ENCODE measurements at regions not wholly inside any gene's neighbourhood (a gene's known extent, or its start where the extent isn't known, plus 50 kb on each side); places are given as distances from the start of the nearest gene placed in this dataset.

DNA sequence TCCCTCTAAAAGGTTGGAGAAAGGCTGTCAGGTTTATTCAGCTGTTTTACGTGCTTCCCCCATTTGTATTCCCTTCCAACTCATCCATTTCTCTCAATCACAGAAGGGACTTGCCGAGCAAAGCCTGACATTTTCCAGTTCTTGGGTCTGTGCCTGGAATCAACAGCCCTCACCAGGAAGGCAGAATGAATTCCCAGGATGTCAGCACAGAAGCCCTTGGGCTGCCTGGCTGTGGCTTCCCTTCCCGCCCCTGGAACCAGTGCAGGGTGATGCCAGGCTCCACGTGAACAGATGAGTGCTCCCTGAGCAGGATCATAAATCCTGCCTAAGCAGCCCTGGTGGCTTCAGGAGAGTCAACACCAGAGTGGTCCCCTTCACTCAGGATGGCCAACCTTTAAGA, 86.1 kb upstream of the CD83 start:
- no peaks in the 10 kb centered on the region for H3K36me3 Mint-ChIP-seq (ENCODE audit: low read depth)
- intact Hi-C loops (cut with DNase I, micrococcal nuclease), result no loop called here
- ChIA-PET POLR2A (interaction anchor here (0.7 kb wide), 1 partner anchor 134 kb away, joined by 5 read pairs; no protein-coding TSS in a partner anchor), CTCF (interaction anchor here (3.2 kb wide), 1 partner anchor 14 kb away, joined by 13 read pairs; no protein-coding TSS in a partner anchor)
- no peaks in the 10 kb centered on the region for H3K4me1 Mint-ChIP-seq
- H3K4me3 Mint-ChIP-seq, result no peak overlapping the region
- ATAC-seq, result no peak
- no peak for DNase-seq
- H3K9me3 Mint-ChIP-seq (ENCODE audit: low read depth), result no peaks in the 10 kb centered on the region
- no peak overlapping the region for H3K27ac Mint-ChIP-seq
- H3K27me3 Mint-ChIP-seq, result peaks cover 15% of the 10 kb centered on the region

DNA sequence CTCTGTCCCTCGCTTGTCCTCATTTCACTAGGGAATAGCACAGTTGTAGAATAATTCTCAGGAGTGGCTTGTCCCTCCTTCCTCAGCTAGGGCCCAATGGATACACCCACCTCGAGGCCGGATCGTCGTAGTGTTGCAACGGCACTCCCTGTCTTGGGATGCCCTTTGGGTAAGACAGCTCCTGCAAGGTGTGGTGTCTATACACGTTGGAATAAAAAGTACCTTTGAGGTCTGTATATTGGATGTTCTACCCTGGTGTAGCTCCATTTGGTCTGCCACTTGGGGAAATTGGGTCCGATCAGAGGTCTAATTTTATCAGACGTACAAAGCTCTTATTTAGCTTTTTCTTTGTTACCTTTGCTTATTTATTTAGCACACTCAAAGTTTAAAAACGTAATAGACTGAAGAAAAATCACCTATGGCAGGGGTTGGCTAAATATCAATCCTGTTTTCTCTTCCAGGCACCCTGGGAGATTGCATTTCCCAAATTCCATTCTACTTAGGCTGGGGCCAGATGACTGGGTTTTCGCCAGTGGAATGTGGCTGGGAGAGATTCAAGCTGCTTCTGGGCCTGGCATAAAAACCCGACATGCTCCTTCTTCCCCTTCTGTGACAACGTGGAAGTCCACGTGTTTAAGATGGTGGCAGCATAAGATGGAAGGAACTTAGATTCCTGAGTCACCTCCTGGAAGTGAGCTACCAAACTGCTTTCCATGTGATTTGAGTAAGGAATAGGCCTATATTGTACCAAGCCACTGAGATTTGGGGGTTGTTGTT, 82.3 kb upstream of the CD83 start:
- ATAC-seq (no peak), DNase-seq (no peak)
- peaks cover 3% of the 10 kb centered on the region for H3K4me1 Mint-ChIP-seq
- peaks cover 9% of the 10 kb centered on the region for H3K27me3 Mint-ChIP-seq
- no peaks in the 10 kb centered on the region for H3K36me3 Mint-ChIP-seq (ENCODE audit: low read depth)
- ChIA-PET CTCF (interaction anchor here (0.5 to 6.0 kb wide), 6 partner anchors 8 to 240 kb away, joined by 3 to 36 read pairs (median 4); no protein-coding TSS in a partner anchor), POLR2A (no interaction called here)
- no peak overlapping the region for H3K4me3 Mint-ChIP-seq
- no peak overlapping the region for H3K27ac Mint-ChIP-seq
- intact Hi-C loops (cut with DNase I, micrococcal nuclease), result no loop called here
- H3K9me3 Mint-ChIP-seq (ENCODE audit: low read depth), result no peaks in the 10 kb centered on the region

- H3K27me3 Mint-ChIP-seq, result peaks cover 9% of the 10 kb centered on the region
- no peak overlapping the region for H3K4me3 Mint-ChIP-seq
- peaks cover 3% of the 10 kb centered on the region for H3K4me1 Mint-ChIP-seq
- DNase-seq, result no peak
- ChIA-PET CTCF (interaction anchor here (0.8 to 6.0 kb wide), 4 partner anchors 10 to 240 kb away, joined by 3 to 36 read pairs (median 6); no protein-coding TSS in a partner anchor), POLR2A (no interaction called here)
- no peak for ATAC-seq
- no peaks in the 10 kb centered on the region for H3K9me3 Mint-ChIP-seq (ENCODE audit: low read depth)
- no peaks in the 10 kb centered on the region for H3K36me3 Mint-ChIP-seq (ENCODE audit: low read depth)
- H3K27ac Mint-ChIP-seq, result no peak overlapping the region
- intact Hi-C loops (cut with DNase I, micrococcal nuclease), result no loop called here
Observed at GRCh38 chr6:14035874-14036273, 81.7 kb upstream of the CD83 start.

DNA sequence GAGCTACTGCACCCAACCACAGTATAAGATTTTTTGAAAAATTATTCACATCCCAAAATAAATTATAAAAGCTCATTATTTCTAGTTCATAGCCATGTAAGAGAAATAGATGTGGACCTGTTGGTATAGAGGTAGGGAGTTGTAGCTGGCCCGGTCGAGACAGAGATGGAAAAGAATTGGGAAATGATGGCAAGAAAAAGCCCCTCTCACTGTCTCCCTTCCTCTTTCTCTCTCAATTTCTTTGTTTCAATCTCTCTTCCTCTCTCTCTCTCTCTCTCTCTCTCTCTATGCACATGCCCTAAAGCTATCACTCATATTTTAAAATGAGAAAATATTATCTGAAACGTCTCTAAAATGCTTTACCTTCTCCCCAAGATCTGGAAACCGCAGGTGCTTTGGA, 80.7 kb upstream of the CD83 start:
- intact Hi-C loops (cut with DNase I, micrococcal nuclease), result no loop called here
- Mint-ChIP-seq H3K27me3 (peaks cover 9% of the 10 kb centered on the region), H3K4me1 (peaks cover 3% of the 10 kb centered on the region), H3K36me3 (ENCODE audit: low read depth) (no peaks in the 10 kb centered on the region), H3K9me3 (ENCODE audit: low read depth) (no peaks in the 10 kb centered on the region), H3K27ac (no peak overlapping the region), H3K4me3 (no peak overlapping the region)
- no peak for ATAC-seq
- ChIA-PET POLR2A (interaction anchor here (0.6 kb wide), 1 partner anchor 124 kb away, joined by 3 read pairs; no protein-coding TSS in a partner anchor), CTCF (interaction anchor here (0.5 to 6.0 kb wide), 11 partner anchors 9 to 699 kb away, joined by 3 to 36 read pairs (median 4); no protein-coding TSS in a partner anchor)
- no peak for DNase-seq

DNA sequence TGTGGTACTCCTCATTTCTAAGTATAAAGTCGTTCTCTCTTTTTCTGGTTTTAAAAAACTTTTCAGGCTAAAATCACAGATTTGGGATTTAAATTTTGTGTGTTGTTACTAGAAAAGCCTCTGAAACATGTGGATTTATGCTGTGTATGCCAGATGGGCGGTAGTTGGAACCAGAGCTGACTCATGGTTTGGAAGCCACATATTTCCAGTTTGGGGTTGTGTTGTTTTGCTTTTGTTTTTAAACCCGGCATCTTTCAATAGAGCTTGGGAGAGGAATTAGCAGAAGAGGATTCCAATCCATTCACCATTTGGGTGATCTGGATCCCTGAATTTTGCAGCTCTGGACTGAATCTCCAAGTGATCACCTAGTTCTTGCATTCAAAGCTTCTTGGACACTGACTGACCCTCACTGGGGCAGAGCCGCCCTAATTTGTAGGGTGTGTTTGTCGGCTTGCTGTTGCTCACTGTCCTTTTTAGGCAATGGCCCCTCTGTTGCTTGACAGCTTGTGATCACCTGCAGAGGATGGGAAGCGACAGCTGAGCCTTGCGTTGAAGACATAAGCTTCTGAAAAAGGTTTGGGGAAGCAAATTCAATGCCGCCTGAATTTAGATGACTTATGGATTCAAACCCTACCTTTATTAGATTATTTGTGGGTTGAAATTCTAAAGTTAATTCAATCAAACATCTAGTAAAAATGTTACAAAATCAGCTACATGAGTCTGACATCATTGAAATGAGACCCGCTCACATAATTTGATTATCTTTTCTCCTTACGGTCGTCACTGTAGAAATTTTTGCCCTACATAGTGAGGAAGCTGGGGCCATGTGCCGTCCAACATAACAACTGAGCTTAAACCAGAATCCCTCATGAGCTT, 79.9 kb upstream of the CD83 start:
- Mint-ChIP-seq H3K4me1 (peaks cover 3% of the 10 kb centered on the region), H3K4me3 (no peak overlapping the region), H3K9me3 (ENCODE audit: low read depth) (no peaks in the 10 kb centered on the region), H3K36me3 (ENCODE audit: low read depth) (no peaks in the 10 kb centered on the region), H3K27ac (no peak overlapping the region), H3K27me3 (peaks cover 10% of the 10 kb centered on the region)
- DNase-seq (peak; percentile 25), ATAC-seq (peak; percentile 44)
- intact Hi-C loops (cut with DNase I, micrococcal nuclease), result no loop called here
- CTCF ChIA-PET, result interaction anchor here (0.5 to 6.0 kb wide), 16 partner anchors 9 to 484 kb away, joined by 3 to 36 read pairs (median 4); no protein-coding TSS in a partner anchor
- POLR2A ChIA-PET, result interaction anchor here (0.6 kb wide), 1 partner anchor 100 kb away, joined by 4 read pairs; no protein-coding TSS in a partner anchor

DNA sequence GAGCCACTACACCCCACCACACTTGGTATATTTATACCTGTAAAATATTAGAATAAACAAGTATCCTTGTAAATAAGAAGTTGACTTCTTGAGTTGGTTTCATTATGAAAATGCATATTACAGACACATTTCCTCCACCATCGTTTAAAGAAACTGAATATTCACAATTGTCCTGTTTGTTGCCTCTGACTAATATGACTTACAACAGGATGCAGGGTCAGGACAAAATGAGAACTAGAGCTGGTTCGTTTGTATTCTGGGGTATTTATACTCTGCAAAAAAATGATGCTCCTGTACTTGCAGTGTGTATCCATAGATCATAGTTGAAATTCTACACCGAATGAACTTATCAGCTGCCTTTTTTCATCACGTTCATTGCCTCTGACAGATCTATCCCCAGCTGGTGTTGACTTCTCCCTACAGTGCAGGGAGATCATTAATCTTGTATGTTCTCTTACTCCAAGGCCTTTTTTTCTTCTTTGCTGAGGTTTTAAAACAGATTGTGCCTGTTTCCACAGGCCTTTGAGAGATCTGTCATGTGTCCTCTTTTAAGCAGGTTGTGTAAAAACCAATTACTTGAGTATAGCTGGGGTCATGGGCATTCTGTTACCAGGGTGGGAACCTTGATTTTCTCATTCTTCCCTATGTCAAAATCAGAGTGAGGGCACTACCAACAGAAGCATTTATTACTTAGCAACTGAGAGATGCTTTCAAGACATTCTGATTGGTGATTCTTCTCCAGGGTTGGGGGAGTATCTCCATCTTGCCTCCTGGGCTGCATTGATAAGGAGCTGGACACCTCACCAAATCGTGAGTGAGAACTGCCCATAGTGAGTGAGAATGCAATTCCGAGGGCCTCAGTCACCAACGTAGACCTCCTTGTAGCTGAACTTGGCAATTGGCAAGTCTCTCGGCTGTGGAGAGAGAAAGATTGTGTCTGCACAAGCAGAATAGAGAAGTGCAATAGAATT, 78.8 kb upstream of the CD83 start:
- intact Hi-C loops (cut with DNase I, micrococcal nuclease), result no loop called here
- H3K9me3 Mint-ChIP-seq (ENCODE audit: low read depth), result no peaks in the 10 kb centered on the region

DNA sequence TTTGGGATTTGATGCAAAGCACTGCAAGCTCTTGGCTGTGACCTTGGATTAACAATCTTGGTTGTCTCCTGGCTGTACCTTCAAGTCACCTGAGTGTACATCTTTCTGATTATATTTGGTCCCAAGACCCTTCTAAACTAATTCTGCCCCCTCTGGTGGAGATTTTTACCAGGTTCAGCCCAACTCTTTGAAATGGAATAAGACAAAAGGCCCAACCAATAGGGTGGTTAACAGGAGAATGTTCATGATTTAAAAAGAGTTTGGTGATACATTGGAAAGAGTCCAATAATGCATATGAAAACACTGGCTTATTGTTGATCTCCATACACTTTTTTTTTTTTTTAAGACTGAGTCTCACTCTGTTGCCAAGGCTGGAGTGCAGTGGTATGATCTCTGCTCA, 77.5 kb upstream of the CD83 start:
- Mint-ChIP-seq H3K27me3 (peaks cover 15% of the 10 kb centered on the region), H3K27ac (no peak overlapping the region), H3K4me3 (no peak overlapping the region), H3K36me3 (ENCODE audit: low read depth) (no peaks in the 10 kb centered on the region), H3K9me3 (ENCODE audit: low read depth) (no peaks in the 10 kb centered on the region), H3K4me1 (peaks cover 3% of the 10 kb centered on the region)
- CTCF ChIA-PET, result interaction anchor here (1.3 to 1.9 kb wide), 6 partner anchors 9 to 132 kb away, joined by 4 to 8 read pairs (median 5); no protein-coding TSS in a partner anchor
- POLR2A ChIA-PET, result no interaction called here
- intact Hi-C loops (cut with DNase I, micrococcal nuclease), result no loop called here
- DNase-seq, result no peak
- no peak for ATAC-seq

More for the DNA sequence above, 78.8 kb upstream of the CD83 start:
- no peak overlapping the region for H3K27ac Mint-ChIP-seq
- peaks cover 18% of the 10 kb centered on the region for H3K27me3 Mint-ChIP-seq
- ATAC-seq (no peak), DNase-seq (no peak)
- no peak overlapping the region for H3K4me3 Mint-ChIP-seq
- POLR2A ChIA-PET, result no interaction called here
- H3K36me3 Mint-ChIP-seq (ENCODE audit: low read depth), result no peaks in the 10 kb centered on the region
- CTCF ChIA-PET, result interaction anchor here (0.6 to 6.0 kb wide), 14 partner anchors 7 to 372 kb away, joined by 3 to 36 read pairs (median 4); no protein-coding TSS in a partner anchor
- peaks cover 3% of the 10 kb centered on the region for H3K4me1 Mint-ChIP-seq

GRCh38 chr6:14046476-14047068, 71.0 kb upstream of the CD83 start:
- ChIA-PET CTCF (interaction anchor here (0.6 to 7.1 kb wide), 35 partner anchors 9 to 1444 kb away, joined by 3 to 98 read pairs (median 4); no protein-coding TSS in a partner anchor), POLR2A (interaction anchor here (0.6 kb wide), 1 partner anchor 79 kb away, joined by 3 read pairs; no protein-coding TSS in a partner anchor)
- intact Hi-C loops (cut with DNase I, micrococcal nuclease), result loop anchor here (1.0 kb wide), 3 partner anchors 20 to 251 kb away; no protein-coding TSS in a partner anchor
- DNase-seq, result peak; percentile 70
- no peaks in the 10 kb centered on the region for H3K4me1 Mint-ChIP-seq
- H3K27me3 Mint-ChIP-seq, result peaks cover 22% of the 10 kb centered on the region
- H3K9me3 Mint-ChIP-seq (ENCODE audit: low read depth), result no peaks in the 10 kb centered on the region
- H3K4me3 Mint-ChIP-seq, result no peak overlapping the region
- H3K27ac Mint-ChIP-seq, result no peak overlapping the region
- no peaks in the 10 kb centered on the region for H3K36me3 Mint-ChIP-seq (ENCODE audit: low read depth)
- ATAC-seq, result peak; percentile 95

DNA sequence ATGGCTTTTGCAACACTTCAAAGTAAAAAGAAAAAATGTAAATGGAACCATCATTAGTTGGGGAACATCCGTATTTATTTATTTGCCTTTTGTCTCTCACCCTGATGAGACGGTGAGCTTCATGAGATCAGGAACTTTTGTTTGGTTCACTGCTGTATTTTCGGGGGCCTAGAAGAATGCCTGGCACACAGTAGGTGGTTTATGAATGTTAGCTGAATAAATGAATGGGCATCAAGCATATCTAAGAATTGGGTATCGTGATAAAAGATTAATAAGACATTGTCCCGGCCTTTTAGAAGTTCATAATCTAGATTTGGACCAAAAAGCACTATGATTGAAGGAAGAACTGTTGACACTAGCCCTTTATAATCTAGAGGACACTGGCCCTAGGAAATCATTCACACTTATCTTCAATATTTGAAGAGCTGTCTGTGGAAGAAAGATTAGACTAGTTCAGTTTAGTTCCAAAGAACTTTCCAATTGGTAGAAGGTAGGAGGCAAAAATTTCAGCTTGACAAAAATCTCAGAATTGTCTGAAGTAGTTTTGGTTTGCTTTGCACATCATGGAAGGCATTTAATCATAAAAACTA, 70.3 kb upstream of the CD83 start:
- ATAC-seq (no peak), DNase-seq (no peak)
- no peaks in the 10 kb centered on the region for H3K9me3 Mint-ChIP-seq (ENCODE audit: low read depth)
- ChIA-PET POLR2A (no interaction called here), CTCF (interaction anchor here (0.7 to 7.1 kb wide), 17 partner anchors 8 to 337 kb away, joined by 3 to 98 read pairs (median 6); no protein-coding TSS in a partner anchor)
- no peak overlapping the region for H3K4me3 Mint-ChIP-seq
- intact Hi-C loops (cut with DNase I, micrococcal nuclease), result loop anchor here in 1 of 2 experiments (1.0 kb wide), 1 partner anchor 19 kb away; no protein-coding TSS in a partner anchor
- peaks cover 22% of the 10 kb centered on the region for H3K27me3 Mint-ChIP-seq
- H3K36me3 Mint-ChIP-seq (ENCODE audit: low read depth), result no peaks in the 10 kb centered on the region
- no peaks in the 10 kb centered on the region for H3K4me1 Mint-ChIP-seq
- no peak overlapping the region for H3K27ac Mint-ChIP-seq

GRCh38 chr6:14048837-14049236, 68.7 kb upstream of the CD83 start:
- DNase-seq (no peak), ATAC-seq (no peak)
- POLR2A ChIA-PET, result no interaction called here
- H3K4me3 Mint-ChIP-seq, result no peak overlapping the region
- H3K27ac Mint-ChIP-seq, result no peak overlapping the region
- no peaks in the 10 kb centered on the region for H3K4me1 Mint-ChIP-seq
- intact Hi-C loops (cut with DNase I, micrococcal nuclease), result no loop called here
- no peaks in the 10 kb centered on the region for H3K9me3 Mint-ChIP-seq (ENCODE audit: low read depth)
- peaks cover 13% of the 10 kb centered on the region for H3K27me3 Mint-ChIP-seq
- no peaks in the 10 kb centered on the region for H3K36me3 Mint-ChIP-seq (ENCODE audit: low read depth)
- CTCF ChIA-PET, result interaction anchor here (0.7 to 7.1 kb wide), 6 partner anchors 9 to 141 kb away, joined by 3 to 98 read pairs (median 4); no protein-coding TSS in a partner anchor

All from activated CD4-positive, alpha-beta T cell treated with anti-CD3 and anti-CD28 coated beads for 36 hours (primary cell).